GM12801 (cell line): ENCODE measurements at regions not wholly inside any gene's neighbourhood (a gene's known extent, or its start where the extent isn't known, plus 50 kb on each side); places are given as distances from the start of the nearest gene placed in this dataset.

Source experiments
- TF ChIP-seq, protein P1 (sequence below): IDR thresholded peaks from one replicate; pipeline ENCODE4 v1.5.1; 2011; ENCODE audit warnings: control low read depth; ENCODE audit not compliant: insufficient read length; ENCODE audit errors: extremely low read depth

DNA sequence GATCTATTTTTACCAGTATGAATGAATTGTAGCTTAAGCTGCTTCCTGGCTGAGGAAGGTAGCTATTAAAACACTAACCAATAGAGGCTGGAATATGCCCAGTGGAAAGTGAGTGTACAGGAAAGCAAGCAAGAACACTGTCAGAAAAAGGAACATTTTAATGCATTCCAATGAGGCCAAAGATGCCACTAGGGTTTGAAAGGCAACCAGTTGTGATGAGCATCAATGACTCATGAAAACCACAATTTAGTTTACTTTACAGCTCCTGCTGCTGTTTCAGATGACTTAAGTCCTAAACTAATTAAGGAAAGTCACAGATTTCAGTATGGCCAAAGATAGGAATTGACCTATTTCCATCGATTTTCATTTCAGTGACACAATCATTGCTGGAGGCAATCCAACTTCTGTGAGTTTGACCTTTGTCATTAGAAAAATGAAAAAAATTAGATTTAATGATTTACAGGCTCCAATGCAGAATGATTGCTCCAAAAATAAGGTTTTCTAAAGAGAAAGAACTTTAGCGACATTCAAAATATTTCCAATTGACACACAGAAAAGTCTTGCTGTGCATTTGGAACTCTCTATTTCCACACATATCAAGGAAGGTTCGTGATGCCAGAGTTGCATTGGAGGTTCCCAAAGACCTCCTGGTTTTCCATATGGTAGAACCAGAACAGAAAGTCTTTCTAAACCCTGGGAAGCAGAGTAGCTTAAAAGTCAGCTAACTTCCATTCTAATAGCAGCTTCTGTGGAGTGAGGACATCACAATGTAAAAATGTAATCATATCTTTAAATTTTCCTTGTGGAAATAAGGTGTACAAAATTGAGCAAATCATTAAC, 103.0 kb downstream of the SUCNR1 start:
- TF ChIP-seq, protein P1, sequence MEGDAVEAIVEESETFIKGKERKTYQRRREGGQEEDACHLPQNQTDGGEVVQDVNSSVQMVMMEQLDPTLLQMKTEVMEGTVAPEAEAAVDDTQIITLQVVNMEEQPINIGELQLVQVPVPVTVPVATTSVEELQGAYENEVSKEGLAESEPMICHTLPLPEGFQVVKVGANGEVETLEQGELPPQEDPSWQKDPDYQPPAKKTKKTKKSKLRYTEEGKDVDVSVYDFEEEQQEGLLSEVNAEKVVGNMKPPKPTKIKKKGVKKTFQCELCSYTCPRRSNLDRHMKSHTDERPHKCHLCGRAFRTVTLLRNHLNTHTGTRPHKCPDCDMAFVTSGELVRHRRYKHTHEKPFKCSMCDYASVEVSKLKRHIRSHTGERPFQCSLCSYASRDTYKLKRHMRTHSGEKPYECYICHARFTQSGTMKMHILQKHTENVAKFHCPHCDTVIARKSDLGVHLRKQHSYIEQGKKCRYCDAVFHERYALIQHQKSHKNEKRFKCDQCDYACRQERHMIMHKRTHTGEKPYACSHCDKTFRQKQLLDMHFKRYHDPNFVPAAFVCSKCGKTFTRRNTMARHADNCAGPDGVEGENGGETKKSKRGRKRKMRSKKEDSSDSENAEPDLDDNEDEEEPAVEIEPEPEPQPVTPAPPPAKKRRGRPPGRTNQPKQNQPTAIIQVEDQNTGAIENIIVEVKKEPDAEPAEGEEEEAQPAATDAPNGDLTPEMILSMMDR, result no peak

DNA sequence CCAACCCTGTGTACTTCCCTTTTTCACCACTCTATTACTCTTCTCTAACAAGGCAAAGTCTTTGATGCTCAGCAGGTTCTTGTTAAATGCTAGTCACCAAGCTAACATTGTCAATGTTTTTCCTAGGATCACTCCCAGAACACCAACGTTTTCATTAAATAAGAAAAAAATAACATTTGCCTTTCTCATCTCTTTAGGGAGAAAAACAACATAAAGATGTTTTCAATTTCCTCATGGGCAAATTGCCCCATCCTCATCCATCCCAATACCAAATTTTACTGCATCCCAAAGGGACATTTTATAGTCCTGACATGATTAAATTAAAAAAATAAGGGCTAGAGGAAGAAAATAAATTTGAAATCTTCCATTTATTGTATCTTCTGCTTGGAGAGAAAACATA, 106.5 kb downstream of the SUCNR1 start:
- TF ChIP-seq, protein P1, result no peak

DNA sequence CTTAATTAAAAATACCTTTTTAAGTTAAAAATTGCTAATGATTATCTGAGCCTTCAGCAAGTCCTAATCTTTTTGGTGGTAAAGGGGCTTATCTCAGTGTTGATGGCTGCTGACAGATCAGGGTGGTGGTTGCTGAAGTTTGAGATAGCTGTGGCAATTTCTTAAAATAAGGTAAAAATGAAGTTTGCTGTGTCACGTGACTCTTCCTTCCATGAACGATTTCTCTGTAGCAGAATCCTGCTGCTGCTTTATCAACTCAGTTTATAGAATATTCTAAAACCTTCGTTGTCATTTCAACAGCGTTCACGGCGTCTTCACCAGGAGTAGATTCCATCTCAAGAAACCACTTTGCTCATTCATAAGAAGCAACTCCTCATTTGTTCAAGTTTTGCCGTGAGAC, 110.1 kb downstream of the SUCNR1 start:
- TF ChIP-seq, protein P1, result no peak

DNA sequence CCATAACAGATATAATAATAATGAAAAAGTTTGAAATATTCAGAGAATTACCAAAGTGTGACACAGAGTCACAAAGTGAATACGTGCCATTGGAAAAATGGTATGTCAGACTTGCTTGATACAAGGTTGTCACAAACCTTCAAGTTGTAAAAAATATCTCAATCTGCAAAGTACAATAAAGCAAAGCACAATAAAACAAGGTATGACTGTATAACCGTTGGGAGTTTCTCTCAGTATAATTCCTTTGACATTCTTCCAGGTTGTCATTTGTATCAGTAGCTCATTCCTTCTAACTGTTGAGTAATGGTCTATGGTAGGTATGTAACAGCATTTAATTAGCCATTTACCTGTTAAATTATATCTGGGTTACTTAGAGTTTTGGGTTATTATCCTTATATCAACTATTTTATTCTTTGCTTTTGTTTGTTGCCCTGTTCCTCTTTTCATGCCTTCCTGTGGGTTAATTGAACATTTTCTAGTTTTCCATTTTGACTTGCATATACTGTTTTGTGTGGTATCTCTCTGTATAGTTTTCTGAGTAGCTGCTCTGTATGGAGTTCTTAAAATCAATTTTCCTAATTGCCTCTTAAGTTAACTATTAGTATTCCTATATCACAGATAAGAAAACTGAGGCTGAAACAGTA, 112.5 kb downstream of the SUCNR1 start:
- TF ChIP-seq, protein P1, result no peak

DNA sequence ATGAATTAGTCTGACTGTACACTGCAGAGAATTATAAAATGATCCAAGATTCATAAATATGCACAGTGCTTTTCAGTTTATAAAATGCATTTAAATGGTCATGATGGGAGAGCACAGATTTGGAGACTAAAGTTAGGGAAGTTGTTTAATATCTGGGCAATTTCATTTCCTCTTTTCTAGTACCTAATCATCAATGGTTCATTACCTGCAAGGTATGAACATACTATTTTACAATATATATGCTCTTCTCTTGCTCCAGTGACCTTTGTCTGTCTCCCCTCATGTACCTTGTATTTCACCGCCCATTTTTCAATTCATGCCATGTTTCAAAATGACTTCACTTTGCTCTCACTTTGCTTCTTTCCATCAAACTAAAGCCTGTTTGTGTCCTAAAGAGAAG, 114.5 kb downstream of the SUCNR1 start:
- TF ChIP-seq, protein P1, result no peak

DNA sequence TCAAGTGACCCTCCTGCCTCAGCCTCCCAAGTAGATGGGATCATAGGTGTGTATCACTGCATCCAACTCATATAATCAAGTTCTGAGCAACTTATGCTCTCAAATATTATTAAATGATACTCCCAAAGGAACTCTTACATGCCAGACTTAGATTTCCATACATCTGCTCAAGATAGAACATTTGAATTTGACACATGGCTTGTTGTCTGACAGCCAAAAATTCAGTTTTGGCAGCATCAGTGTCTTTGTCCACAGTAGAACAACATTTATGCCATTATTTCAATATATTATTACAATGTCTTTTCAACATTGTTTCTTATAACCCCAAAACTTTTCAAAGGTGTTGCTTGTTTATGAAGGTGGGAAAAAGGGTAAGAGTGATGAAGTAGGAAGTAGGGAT, 116.2 kb downstream of the SUCNR1 start:
- TF ChIP-seq, protein P1, result no peak

DNA sequence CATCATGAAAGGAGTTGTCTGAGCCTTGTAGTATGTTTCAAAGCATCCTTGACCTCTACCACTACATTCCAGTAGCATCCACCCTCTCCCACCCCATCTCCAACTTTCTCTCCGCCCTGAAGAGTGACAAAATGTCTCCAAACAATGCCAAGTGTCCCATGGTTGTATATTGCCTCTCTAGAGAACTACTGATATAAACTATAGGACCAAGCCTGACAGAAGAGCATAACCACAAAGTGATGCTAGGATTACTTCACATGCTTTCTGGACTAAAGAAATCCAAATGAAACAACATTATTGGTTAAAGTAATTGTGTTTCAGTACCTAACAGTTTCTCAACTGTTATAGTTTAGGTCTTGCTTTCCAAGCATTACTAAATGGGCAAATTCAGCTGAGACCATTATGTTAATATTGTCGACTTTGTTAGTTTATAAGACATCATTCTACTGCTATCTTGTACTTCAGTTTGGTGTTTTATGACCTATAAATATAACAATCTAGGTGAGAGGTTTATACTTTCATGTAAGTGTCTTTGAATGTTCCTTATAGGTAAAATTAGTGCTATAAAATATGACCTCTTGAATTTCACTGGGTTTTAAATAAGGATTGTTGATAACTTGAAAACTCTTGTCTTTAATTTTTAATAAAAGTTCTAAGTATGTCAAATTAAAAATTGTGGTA, 117.4 kb downstream of the SUCNR1 start:
- TF ChIP-seq, protein P1, result no peak
